Keratinocyte (primary cell): ENCODE measurements at regions not wholly inside any gene's neighbourhood (a gene's known extent, or its start where the extent isn't known, plus 50 kb on each side); places are given as distances from the start of the nearest gene placed in this dataset.

Experiments used
- EZH2 ChIP-seq: IDR thresholded peaks from one replicate; pipeline ENCODE4 v1.6.1; 2012; ENCODE audit warnings: inconsistent platforms, mild to moderate bottlenecking, low read length, moderate library complexity
- TF ChIP-seq, protein P1 (sequence below), 3 experiments: IDR thresholded peaks in 1 of 3; conservative IDR thresholded peaks in 1 of 3; optimal IDR thresholded peaks in 1 of 3; 2 replicates in 2 of 3; 3 replicates in 1 of 3; pipeline versions ENCODE3 to v1.5.1; 2011; ENCODE audit warnings: low read length in 3 of 3, mild to moderate bottlenecking in 3 of 3, moderate library complexity in 2 of 3, control low read depth in 1 of 3, inconsistent platforms in 1 of 3; ENCODE audit not compliant: insufficient read depth in 2 of 3; ENCODE audit errors: extremely low read depth in 1 of 3

GRCh38 chr10:44811072-44811471, 100.1 kb upstream of the TMEM72 start:
- TF ChIP-seq, protein P1, sequence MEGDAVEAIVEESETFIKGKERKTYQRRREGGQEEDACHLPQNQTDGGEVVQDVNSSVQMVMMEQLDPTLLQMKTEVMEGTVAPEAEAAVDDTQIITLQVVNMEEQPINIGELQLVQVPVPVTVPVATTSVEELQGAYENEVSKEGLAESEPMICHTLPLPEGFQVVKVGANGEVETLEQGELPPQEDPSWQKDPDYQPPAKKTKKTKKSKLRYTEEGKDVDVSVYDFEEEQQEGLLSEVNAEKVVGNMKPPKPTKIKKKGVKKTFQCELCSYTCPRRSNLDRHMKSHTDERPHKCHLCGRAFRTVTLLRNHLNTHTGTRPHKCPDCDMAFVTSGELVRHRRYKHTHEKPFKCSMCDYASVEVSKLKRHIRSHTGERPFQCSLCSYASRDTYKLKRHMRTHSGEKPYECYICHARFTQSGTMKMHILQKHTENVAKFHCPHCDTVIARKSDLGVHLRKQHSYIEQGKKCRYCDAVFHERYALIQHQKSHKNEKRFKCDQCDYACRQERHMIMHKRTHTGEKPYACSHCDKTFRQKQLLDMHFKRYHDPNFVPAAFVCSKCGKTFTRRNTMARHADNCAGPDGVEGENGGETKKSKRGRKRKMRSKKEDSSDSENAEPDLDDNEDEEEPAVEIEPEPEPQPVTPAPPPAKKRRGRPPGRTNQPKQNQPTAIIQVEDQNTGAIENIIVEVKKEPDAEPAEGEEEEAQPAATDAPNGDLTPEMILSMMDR (optimal IDR thresholded peaks at IDR 0.05 in 1 of 3, IDR thresholded peaks at IDR 0.05 in 1 of 3, conservative IDR thresholded peaks at IDR 0.05 in 1 of 3; ENCODE audit: extremely low read depth in 1 of 3, insufficient read depth in 2 of 3, low read length in 3 of 3): no peak
- no peak for TF ChIP-seq EZH2
